Hippocampal formation (tissue), 2 donors: ENCODE measurements at regions not wholly inside any gene's neighbourhood (a gene's known extent, or its start where the extent isn't known, plus 50 kb on each side); places are given as distances from the start of the nearest gene placed in this dataset.
"Not testable (repeated sequence)": the region's sequence is repeated elsewhere in the genome, so short reads cannot be mapped to it uniquely, and the experiment has no call there.

Experiments
- DNase-seq, 2 donors: peaks; one replicate each; lab custom pipeline; 2025; lab: John Stamatoyannopoulos, UW

- not testable (repeated sequence) for DNase-seq
These were observed 110.6 kb downstream of the RPIA start for GRCh38 chr2:88802026-88802425.

- no peak for DNase-seq
These were observed 115.9 kb downstream of the RPIA start for GRCh38 chr2:88807237-88807962.

- no peak for DNase-seq
These were observed 116.6 kb downstream of the RPIA start for GRCh38 chr2:88808083-88808482.

- DNase-seq = no peak
These were observed 117.2 kb downstream of the RPIA start for GRCh38 chr2:88808652-88809051.

- no peak for DNase-seq
These were observed 117.7 kb downstream of the RPIA start for GRCh38 chr2:88809216-88809615.

GRCh38 chr2:88810017-88810416 lies 118.5 kb downstream of the RPIA start:
- DNase-seq = no peak

- DNase-seq = no peak
These were observed 119.0 kb downstream of the RPIA start for GRCh38 chr2:88810488-88810887.

- DNase-seq = no peak
These were observed 119.8 kb downstream of the RPIA start for GRCh38 chr2:88811233-88811632.

GRCh38 chr2:88811681-88812080 lies 120.2 kb downstream of the RPIA start:
- DNase-seq = no peak

GRCh38 chr2:88813612-88814011 lies 122.1 kb downstream of the RPIA start:
- DNase-seq = no peak

- no peak for DNase-seq
These were observed 123.8 kb downstream of the RPIA start for GRCh38 chr2:88815282-88815681.

GRCh38 chr2:88815697-88816096 lies 124.2 kb downstream of the RPIA start:
- no peak for DNase-seq

- no peak for DNase-seq
These were observed 126.9 kb downstream of the RPIA start for GRCh38 chr2:88818381-88818780.

- DNase-seq = no peak
These were observed 133.5 kb downstream of the RPIA start for GRCh38 chr2:88824951-88825350.

- DNase-seq = no peak
These were observed 134.9 kb downstream of the RPIA start for GRCh38 chr2:88826399-88826798.

- no peak for DNase-seq
These were observed 136.3 kb downstream of the RPIA start for GRCh38 chr2:88827821-88828220.

GRCh38 chr2:88828397-88829137 lies 137.1 kb downstream of the RPIA start:
- no peak for DNase-seq

- no peak for DNase-seq
These were observed 138.4 kb downstream of the RPIA start for GRCh38 chr2:88829607-88830463.

GRCh38 chr2:88831071-88831791 lies 139.8 kb downstream of the RPIA start:
- DNase-seq = no peak

- DNase-seq = peak in 1 of 2 donors; percentile 23
These were observed 140.3 kb downstream of the RPIA start for GRCh38 chr2:88831792-88832248.

- no peak for DNase-seq
These were observed 141.0 kb downstream of the RPIA start for GRCh38 chr2:88832311-88832991.
